ENCODE measurements at regions not wholly inside any gene's neighbourhood (a gene's known extent, or its start where the extent isn't known, plus 50 kb on each side); places are given as distances from the start of the nearest gene placed in this dataset.

DNA sequence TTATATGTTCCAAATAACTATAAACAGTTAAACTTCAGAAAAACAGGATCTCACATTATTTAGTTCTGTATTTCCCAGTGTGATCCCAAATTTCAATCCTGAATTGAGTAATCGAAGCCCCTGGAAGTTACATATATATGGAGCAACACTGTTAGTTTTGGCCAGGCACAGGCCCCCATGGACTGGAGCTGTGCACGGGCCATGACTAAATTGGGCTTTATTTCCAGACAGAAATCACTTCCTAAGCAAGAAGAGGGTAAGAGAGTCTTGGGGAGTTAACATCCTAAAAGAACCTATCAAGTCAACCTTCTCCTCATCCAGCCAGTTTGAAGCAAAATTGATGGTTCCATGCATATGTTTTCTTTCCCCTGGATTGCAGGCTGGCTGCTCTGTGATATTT lies 393.0 kb downstream of the TMEM167A start:
- no peak for DNase-seq

DNA sequence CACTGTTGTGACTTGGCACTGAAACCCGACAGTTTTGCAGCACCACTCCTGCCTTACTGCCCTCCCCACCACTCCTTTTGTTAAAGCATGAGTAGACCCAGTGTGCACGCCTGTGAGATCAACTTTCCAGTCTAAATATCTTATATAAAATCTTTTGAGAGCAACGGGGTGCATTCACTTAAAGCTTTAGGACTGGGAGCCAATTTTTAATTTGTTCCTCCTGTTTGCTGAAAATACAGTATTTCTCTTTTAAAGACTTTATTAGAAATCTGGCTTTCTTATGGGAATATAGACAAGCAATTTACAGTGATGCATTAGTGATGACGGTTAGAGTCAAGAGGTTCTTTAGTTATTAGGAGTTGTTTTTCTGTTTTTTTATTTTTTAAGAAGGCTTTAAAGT lies 397.5 kb downstream of the TMEM167A start:
- DNase-seq: no peak

DNA sequence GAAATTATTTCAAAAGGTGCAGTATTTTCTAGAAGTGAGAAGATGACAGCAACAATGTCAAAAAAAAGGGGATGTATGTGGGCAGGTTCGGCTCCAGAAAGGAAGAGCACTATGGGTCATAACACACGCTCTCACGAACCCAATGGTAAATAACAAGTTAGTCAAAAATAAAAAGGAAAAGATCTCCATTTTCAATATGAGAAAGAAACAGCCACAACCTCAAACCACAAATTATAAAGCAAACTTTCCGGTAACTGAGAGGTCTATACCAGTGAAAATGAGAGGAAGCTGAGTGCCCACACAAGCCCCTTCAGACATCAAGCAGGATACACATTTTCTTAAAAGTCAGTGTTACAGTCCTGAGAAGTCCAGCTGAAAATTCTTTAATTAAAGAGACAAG lies 398.5 kb upstream of the RPS23 start:
- DNase-seq: no peak

DNA sequence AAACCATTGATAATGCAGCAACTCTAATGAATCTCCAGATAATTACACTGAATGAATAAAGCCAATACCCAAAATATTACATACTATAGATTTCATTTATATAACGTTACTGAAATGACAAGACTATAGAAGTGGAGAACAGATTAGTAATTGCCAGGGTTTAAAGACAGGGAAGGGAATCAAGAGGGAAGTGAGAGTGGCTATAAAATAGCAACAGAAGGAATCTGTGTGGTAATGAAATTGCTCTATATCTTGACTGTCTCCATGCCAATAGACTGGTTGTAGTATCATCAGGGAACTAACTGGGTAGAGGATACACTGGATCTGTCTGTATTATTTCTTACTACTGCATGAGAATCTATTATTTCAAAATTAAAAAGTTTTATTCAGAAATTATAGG lies 396.5 kb upstream of the RPS23 start:
- DNase-seq: no peak

DNA sequence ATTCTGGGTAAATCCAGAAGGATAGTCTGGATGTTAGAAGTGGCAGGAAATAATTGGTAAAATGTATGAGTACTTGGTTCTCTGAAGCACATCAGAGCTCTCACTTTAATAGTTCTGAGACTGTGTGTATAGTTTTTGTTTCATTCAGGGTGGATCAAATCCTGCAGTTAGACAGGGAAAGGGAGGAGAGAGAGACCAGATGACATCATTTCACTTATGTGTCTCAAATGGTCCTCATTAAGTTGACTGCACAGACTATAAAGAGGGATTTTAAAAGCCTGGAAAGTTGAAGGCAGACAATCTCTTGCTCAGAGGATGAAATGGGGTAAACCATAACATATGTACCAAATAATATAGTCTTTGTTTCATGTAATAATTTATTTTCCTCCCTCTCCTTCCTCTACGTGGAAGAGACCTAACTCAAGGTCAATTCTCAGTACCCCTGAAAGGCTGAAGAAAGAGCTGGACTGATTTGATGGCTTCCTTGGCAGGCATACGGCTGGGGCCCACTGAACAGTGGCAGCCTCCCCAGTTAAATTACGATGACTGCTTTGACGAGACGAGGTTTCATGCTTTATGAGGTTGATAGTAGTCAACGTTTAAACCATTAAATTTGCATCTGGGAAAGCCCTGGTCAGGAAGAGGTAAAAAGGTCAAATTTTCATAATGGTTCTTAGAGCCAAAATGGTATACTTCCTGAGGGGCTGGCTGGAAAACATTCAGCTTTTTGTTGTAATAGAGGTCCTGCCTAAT lies 395.1 kb upstream of the RPS23 start:
- no peak for DNase-seq

DNA sequence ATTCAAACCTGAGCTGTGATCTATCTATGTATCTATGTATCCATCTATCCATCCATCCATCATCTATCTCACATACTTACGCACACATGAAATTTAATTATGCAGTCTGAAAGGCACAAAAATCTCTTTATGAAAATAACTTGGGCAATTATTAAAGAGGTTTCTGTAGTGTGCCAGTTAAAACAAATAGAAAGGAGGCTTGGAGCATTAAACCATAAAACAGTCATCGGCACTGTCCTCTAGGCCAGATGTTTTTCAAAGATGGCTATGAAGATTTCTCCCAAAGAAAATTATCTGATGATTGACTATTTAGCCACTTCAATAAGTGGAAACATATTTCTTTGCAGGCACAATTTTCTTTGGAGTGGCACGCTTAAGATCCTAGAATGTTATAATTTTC lies 392.5 kb upstream of the RPS23 start:
- DNase-seq: no peak

DNA sequence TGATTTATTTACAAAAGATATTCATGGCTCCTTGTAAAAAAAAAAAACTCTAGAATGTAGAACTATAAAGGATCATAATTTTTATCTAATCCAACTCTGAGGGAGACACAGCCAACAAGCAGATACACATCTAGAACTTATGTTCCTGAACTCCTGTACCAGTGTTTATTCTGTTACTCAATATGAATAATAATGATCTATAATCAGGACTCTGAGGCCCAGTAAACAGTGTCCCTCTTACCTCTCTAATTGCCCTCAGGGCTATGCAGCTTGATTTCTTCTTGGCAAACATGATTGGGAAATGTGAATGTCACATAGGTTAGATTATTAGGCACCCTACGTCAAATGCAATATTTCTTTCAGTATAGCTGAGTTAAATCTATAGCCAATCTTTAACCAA lies 391.6 kb upstream of the RPS23 start:
- DNase-seq: peak; percentile 28

DNA sequence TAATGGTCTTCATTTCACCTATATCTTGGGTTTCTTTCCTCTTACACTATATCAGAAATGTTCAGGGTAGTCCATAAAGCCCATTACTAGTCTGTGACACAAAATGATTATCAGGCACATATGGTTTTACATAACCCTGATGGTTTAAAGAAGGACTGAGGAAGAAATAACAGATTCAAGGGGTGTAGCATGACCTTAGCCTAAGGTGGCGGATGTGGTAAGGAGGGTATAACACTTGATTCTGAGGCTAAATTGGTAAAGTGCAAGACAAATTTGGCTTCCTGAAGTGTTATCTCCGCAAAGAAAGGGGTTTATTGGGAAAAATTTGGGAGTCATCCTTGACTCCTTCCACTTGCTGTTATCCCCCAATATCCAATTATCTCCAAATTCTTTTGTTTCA lies 388.2 kb upstream of the RPS23 start:
- DNase-seq: no peak

DNA sequence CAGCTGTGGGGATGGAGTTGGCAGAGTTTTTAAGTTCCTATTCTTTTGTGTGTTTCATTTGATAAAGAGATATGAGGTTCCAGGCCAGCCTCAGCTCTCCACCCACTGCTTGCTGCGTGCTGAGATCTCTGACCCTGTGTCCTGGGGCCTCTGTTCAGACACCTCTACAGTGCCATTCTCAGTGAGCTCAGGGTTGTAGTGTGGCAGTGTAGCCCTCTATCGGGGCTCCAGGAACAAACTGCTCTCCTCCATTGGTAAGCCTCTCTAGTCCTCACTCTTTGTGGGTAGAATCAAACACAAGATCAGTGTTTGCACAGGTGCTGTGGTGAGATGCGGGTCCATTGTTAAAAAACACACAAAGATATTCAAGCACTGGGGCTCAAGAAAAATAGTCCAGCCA lies 386.6 kb upstream of the RPS23 start:
- DNase-seq: peak; percentile 40

DNA sequence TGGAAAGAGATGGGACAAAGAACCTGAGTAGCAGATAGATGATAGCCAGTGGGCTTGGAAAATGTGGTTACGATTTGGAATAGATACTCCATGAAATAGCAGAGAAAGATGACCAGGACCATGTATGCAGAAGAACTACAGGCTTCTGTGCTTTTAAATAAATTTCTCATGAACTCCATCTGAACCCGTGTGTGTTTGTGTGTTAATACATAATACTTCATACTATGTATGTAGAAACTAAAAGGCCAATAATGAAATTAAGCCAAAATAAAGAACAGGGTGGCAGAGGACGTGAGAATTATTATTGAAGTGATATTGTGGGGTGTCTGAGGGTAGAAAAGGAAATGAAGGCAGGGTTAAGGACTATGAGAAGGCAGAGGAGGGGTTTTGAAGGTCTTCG lies 385.1 kb upstream of the RPS23 start:
- DNase-seq: no peak

DNA sequence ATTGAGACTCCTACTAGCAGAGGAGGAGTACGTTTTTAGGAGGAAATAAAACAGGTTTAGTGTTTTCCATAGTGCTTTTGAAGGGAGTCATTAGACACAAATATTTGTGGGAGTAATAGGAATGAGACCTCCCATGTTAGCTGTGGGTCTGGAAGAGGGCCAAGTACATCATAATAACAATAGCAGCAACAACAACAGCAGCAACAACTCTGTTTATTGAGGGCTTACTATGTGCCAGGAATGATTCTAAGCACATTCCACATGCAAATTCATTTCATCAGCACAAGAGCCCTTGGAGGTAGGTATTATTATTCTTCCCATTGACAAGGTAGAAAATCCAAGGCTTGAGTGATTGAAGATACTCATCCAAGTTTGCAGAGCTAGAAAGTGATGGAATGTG lies 384.2 kb upstream of the RPS23 start:
- no peak for DNase-seq

DNA sequence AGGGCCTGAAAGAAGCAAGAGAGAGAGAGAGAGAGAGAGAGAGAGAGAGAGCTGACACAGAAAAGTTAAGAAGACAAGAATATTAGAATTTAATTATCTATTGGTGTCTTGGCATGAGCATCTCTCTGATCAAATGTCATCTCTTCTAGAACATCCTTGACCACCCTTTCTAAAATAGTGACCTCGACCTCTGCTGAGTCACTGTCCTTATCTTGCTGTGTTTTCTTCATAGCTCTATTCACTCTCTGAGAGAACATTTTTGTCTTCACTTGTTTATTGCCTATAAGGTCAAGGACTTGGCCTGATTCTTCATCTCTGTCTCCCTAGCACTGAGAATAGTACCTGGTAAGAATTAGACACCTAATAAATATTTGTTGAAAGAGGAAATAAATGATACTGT lies 383.8 kb upstream of the RPS23 start:
- DNase-seq: no peak

DNA sequence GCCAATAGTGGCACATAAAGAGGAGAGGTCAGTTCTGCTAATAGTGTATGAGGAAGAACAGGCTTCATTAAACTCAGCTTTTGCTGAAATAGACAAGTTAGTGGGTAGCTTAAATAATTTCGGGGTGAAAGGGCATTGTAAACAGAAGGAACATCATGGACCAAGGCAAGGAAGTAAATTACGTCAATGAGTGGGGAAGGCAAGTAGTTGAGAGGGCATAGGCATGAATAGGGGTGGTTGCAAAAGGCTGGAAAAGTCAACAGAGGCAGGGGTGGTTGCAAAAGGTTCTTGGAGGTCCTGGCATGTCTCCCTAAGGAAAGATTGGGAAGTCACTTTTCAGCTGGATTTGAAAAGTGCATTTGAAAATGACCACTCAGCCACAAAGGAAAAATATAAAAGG lies 383.3 kb upstream of the RPS23 start:
- DNase-seq: no peak

DNA sequence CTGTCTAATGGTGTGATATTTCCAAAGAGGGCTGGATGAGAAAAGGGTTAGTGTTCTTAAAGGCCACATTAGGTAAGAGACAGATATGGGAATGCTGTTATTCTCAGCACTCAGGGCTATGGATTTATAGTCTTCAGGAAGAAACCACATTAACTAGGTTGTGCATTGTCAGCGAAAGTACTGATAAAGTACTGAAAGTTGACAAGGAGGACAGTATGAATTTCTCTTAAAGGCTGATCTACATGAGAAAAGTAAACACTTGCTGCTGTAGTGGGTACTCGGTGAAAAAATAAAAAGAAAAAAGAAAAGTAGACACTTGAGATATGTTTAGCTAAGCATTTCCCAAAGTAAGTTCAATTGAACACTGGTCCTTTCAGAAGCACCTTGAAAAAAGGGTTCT lies 381.0 kb upstream of the RPS23 start:
- no peak for DNase-seq

DNA sequence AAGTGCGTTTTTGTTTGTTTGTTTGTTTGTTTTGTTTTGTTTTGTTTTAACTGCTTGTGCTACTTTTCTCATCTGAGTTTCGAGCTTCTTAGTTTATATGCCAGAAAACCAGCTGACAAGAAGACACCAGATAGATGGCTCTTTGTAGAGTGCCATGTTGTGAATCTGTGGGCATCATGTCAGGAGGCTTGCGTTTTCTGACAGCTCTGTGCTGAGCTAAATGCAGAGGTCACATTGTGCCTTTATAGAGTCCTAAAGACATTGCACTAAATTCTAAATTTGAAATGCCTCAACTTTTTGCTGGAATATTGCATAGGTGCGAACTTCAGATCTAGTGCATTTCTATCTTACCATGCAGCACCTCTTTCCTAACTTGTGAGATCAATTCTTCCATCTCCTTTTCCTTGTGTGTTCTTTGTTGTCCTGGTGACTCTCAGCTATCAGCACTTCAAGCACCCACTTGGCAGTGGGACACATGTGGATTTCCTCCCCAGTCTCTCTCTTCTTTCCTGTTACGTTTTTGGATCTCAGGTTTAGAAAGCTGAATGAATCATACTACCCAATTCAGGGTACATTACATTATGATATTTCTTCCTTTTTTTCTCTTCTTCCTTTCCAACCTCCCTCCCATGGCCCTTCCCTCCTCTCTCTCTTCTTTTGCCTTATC lies 379.0 kb upstream of the RPS23 start:
- no peak for DNase-seq

DNA sequence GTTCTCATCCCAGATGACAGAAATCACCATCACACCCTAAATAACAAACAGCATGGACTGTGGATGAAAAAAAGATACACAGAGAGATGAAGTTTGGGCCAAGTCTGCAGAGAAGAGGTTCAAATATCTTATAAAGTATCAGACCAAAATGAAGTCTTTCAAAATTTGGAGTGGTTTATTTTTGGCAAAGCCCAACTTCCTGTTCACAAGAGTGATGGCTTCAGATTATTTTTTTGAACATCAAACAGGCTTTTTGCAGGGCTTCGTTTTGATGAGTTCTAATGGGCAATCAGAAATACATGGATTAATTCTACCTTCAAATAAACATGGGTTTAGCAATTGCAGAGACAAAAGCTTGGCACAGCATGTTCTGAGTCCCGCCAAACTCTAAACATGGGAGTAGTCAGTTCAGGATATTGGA lies 378.2 kb upstream of the RPS23 start:
- no peak for DNase-seq

DNA sequence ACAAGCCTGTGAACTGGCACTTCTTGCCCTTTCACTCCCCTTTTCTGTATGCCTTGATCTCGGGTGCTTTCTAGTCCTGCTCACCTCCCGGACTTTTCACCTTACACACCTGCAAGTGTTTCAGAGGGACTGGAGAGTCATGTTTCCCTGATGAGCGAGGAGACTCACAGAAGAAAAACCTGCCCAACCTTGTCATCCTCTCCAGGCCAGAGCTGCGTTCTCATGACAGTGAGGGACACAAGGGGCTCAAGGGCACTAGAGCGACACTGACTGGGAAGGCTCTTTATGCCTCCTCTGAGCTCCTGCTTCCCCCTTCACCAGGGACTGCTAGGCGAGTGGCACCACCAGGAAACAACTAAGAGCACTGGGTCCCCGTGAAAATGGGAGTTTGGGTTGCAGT lies 376.9 kb upstream of the RPS23 start:
- DNase-seq: no peak

DNA sequence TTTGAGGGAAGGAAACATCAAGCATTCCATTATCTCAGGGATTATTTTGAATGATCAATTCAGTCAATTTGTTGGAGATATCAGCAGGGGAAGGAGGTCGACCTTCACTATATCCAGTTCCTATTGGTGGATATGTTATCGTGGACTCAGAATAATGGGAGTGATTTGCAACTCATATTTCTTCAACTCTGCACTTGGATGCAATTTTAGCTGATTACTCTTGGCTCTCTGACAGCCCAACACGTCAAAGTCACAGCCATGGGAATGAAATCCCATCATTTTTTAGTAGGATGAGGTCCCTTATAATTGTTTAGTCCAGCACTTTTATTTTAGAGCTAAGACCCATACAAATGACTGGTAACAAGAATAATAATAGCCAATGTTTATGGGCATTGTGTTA lies 371.8 kb upstream of the RPS23 start:
- no peak for DNase-seq

DNA sequence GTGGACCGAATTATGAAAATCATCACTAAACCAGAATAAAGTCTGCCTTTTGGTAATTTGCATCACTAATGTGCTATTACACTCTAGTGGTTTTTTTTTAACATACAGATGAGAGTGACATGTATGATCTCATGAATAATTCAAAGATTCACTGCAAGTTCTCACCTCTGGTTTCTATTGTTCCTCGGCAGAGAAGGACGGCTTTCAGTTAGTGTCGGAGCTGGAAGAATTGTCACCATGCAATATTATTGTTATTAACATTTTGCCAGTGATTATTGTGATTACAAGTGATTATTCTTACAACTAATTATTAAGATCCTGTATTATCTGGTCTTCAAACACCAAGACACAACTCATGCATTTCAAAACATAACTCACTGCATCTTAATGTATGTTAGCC lies 366.6 kb upstream of the RPS23 start:
- no peak for DNase-seq

DNA sequence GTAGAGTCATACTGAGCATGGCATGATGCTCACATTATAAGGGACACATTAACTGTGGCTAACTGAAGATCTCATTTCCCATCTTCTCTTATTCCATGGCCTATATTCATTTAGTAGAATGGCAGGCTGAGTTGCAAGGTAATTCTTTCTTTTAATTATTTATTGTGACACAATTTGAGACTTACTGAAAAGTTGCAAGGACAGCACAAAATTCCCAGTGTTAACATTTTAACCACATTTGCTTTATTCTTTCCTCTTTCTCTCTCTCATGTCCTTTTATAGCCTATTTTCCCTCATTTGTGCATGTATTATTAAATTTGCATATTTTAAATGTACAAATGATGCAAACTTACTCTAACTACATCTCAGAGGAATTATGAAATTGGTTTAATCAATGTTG lies 366.1 kb upstream of the RPS23 start:
- DNase-seq: no peak

DNA sequence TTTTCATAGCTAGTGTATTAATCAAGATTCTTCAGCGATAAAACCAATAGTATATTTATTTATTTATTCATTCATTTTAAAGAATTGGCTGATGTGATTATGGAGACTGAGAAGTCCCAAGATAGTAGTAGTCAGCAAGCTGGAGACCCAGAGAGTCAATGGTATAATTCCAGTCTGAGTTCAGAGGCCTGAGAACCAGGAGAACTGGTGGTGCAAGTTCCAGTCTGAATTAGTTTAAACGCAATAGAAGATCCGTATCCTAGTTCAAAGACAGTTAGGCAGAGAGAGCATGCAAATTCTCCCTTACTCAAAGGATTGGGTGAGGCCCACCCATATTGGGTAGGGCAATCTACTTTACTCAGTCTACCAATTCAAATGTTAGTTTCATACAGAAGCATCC lies 364.2 kb upstream of the RPS23 start:
- peak; percentile 23 for DNase-seq

DNA sequence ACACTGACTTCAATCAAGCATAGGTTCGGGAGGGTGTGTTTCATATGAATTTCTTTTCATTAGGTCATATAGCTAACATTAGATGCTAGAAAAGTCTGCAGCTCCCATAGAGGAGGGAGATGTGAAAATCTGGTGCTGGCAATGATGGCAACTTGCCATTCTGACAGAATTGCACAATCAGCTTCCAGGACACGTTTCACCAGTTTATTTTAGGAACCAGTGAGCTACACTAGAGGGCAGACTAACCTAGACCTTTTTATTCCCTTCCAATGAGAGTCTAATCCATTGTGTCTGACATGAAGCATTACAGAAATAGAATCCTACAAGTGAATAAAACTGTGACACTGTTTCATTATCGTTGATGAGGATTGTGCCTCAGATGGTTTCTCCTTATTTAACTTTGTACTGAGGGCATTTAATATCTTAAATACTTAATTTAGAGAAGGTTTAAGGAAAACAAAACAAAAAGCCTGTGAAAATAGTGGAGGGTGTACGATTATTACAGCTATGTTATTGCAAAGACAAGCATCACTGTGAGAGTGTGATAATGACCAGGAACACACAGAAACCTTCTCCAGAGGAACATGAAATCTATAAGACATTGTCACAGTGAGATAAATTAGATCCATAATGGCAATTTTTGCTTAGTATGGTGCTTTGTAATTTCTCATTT lies 363.3 kb upstream of the RPS23 start:
- peak; percentile 81 for DNase-seq

DNA sequence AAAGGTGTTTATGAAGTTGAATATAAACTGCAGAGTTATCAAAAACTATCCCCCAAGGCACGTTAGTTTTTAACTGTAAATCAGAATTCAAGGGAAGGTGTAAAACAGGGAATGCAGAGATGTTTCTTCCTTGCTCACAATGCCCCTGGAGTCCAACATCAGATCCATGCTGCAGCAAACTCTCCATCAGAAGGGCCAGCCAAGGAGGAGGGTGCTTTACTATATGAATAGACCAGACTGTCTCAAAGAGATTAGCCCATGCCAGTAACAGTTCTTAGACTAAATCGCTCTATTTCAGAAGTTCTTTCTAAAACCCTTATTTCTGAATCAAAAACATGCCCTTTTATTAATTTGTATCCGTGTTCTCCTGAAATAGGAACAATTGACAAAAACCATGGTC lies 362.8 kb upstream of the RPS23 start:
- peak; percentile 6 for DNase-seq

DNA sequence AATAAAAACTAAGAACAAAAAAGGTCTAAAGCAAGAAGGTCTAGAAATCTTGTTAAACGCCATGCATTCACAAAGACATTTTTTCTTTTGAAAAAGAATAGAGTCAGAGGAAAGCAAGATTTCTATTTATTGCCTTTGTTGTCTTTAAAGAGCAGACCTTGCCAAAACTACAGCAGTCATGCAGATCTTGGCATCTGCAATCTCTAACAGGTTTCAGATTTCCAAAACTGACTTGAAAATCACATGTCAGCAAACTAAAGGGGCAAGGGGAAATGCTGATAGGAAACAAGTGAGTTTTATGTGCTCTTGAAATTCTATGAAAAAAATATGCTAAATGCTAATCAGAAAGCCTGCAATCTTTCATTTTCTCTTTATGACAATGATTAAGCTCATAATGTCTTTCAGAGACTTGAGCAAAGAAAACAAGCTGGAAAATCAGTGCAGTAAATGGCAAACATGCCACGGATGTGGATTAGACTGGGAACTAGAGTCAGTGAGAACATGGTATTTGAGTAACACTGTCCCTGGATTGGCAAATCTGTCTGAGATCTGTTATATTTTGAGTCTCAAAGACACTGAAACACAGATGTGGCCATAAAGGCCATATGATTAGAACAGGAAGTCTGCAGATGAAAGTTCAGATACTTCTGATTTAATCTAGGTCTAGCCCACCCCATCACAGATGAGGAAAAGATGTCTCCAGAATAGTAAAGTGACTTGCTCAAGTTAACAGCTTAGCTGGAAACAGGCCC lies 361.4 kb upstream of the RPS23 start:
- DNase-seq: no peak

Measured in NCI-H69 (cell line).